ENCODE measurements at regions not wholly inside any gene's neighbourhood (a gene's known extent, or its start where the extent isn't known, plus 50 kb on each side); places are given as distances from the start of the nearest gene placed in this dataset.

DNA sequence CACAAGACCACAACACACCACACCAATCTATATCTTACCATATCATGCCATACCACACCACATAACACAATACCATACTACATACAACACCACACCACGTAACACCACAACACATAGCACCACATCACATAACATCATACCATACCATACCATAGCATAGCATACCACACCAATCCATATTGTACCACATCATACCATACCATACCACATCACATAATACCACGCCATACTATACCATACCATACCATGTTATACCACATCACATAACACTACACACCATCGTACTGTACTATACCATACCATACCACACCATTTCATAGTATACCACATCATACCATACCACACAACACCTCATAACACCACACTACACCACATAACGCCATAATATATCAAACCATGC lies 335.2 kb upstream of the VWC2 start:
- no peaks in the 10 kb centered on the region for H3K36me3 ChIP-seq (ENCODE audit: insufficient read depth, low read length)
- TF ChIP-seq, protein P1, sequence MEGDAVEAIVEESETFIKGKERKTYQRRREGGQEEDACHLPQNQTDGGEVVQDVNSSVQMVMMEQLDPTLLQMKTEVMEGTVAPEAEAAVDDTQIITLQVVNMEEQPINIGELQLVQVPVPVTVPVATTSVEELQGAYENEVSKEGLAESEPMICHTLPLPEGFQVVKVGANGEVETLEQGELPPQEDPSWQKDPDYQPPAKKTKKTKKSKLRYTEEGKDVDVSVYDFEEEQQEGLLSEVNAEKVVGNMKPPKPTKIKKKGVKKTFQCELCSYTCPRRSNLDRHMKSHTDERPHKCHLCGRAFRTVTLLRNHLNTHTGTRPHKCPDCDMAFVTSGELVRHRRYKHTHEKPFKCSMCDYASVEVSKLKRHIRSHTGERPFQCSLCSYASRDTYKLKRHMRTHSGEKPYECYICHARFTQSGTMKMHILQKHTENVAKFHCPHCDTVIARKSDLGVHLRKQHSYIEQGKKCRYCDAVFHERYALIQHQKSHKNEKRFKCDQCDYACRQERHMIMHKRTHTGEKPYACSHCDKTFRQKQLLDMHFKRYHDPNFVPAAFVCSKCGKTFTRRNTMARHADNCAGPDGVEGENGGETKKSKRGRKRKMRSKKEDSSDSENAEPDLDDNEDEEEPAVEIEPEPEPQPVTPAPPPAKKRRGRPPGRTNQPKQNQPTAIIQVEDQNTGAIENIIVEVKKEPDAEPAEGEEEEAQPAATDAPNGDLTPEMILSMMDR (IDR thresholded peaks at IDR 0.05; ENCODE audit: low read length) = no peak
- no peak for TF ChIP-seq EZH2 (IDR thresholded peaks at IDR 0.05; ENCODE audit: borderline replicate concordance, low read length)
- H3K27me3 ChIP-seq (ENCODE audit: insufficient read depth, low read length) = no peaks in the 10 kb centered on the region
- no peaks in the 10 kb centered on the region for H3K4me1 ChIP-seq (ENCODE audit: insufficient read depth, low read length, severe bottlenecking)
- no peak overlapping the region for H3K4me2 ChIP-seq (ENCODE audit: low read length)
- H3K27ac ChIP-seq (ENCODE audit: low read depth, low read length, poor library complexity, severe bottlenecking) = no peak overlapping the region
- H3K4me3 ChIP-seq (ENCODE audit: low read depth, low read length, poor library complexity, severe bottlenecking) = no peak overlapping the region
- no peaks in the 10 kb centered on the region for H3F3A ChIP-seq (ENCODE audit: insufficient read depth, low read length)
- H3K9me2 ChIP-seq (ENCODE audit: low read depth, low read length) = no peaks in the 10 kb centered on the region
- no peaks in the 10 kb centered on the region for H3K9me3 ChIP-seq (ENCODE audit: low read length)
- H2AFZ ChIP-seq (ENCODE audit: low read length) = no peak overlapping the region
- H3K79me2 ChIP-seq (ENCODE audit: insufficient read depth, low read length) = no peaks in the 10 kb centered on the region
- H4K20me1 ChIP-seq (ENCODE audit: insufficient read depth, low read length) = no peaks in the 10 kb centered on the region
- no peak overlapping the region for H3K9ac ChIP-seq (ENCODE audit: low read length)

DNA sequence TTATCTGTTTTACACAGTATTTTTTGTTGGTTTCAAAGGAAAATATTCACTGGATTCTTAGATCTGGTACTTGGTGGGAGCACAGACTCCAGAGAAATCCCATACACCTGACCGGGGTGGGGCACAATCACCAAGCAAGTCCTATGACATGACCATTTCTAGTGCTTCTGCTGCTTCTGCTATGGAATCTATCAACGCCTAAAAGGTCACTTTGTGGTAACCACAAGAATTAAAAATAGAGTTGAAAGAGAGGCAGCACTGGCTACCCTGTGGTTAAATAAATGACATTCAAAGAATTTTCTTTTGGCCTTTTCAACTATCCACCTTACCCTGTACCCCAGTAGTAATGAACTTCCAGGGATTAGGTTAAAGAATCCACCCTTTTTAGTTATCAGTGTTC lies 329.9 kb upstream of the VWC2 start:
- Histone ChIP-seq H3K36me3 (ENCODE audit: insufficient read depth, low read length) (no peaks in the 10 kb centered on the region), H2AFZ (ENCODE audit: low read length) (no peak overlapping the region), H3F3A (ENCODE audit: insufficient read depth, low read length) (no peaks in the 10 kb centered on the region), H3K4me1 (ENCODE audit: insufficient read depth, low read length, severe bottlenecking) (peaks cover 4% of the 10 kb centered on the region), H3K9me2 (ENCODE audit: low read depth, low read length) (no peaks in the 10 kb centered on the region), H3K27me3 (ENCODE audit: insufficient read depth, low read length) (no peaks in the 10 kb centered on the region), H3K4me3 (ENCODE audit: low read depth, low read length, poor library complexity, severe bottlenecking) (no peak overlapping the region), H3K9me3 (ENCODE audit: low read length) (no peaks in the 10 kb centered on the region), H4K20me1 (ENCODE audit: insufficient read depth, low read length) (no peaks in the 10 kb centered on the region), H3K4me2 (ENCODE audit: low read length) (no peak overlapping the region), H3K27ac (ENCODE audit: low read depth, low read length, poor library complexity, severe bottlenecking) (no peak overlapping the region), H3K9ac (ENCODE audit: low read length) (no peak overlapping the region), H3K79me2 (ENCODE audit: insufficient read depth, low read length) (no peaks in the 10 kb centered on the region)
- TF ChIP-seq EZH2 (IDR thresholded peaks at IDR 0.05; ENCODE audit: borderline replicate concordance, low read length) = no peak
- TF ChIP-seq, protein P1 (IDR thresholded peaks at IDR 0.05; ENCODE audit: low read length) = no peak

DNA sequence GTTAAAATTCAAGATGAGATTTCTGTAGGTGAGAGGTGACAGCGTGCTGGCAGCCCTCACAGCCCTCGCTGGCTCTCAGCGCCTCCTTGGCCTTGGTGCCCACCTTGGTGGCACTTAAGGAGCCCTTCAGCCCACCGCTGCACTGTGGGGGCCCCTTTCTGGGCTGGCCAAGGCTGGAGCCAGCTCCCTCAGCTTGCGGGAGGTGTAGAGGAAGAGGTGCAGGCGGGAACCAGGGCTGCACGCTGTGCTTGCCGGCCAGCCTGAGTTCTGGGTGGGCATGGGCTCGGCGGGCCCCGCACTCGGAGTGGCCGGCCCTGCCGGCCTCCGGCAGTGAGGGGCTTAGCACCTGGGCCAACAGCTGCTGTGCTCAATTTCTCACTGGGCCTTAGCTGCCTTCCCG lies 320.0 kb upstream of the VWC2 start:
- Histone ChIP-seq H3K9ac (ENCODE audit: low read length) (no peak overlapping the region), H3K79me2 (ENCODE audit: insufficient read depth, low read length) (no peaks in the 10 kb centered on the region), H3K36me3 (ENCODE audit: insufficient read depth, low read length) (no peaks in the 10 kb centered on the region), H3K27me3 (ENCODE audit: insufficient read depth, low read length) (no peaks in the 10 kb centered on the region), H3K4me2 (ENCODE audit: low read length) (no peak overlapping the region), H2AFZ (ENCODE audit: low read length) (no peak overlapping the region), H3K4me1 (ENCODE audit: insufficient read depth, low read length, severe bottlenecking) (no peaks in the 10 kb centered on the region), H4K20me1 (ENCODE audit: insufficient read depth, low read length) (no peaks in the 10 kb centered on the region), H3K9me3 (ENCODE audit: low read length) (no peaks in the 10 kb centered on the region), H3F3A (ENCODE audit: insufficient read depth, low read length) (no peaks in the 10 kb centered on the region), H3K4me3 (ENCODE audit: low read depth, low read length, poor library complexity, severe bottlenecking) (no peak overlapping the region), H3K27ac (ENCODE audit: low read depth, low read length, poor library complexity, severe bottlenecking) (no peak overlapping the region), H3K9me2 (ENCODE audit: low read depth, low read length) (no peaks in the 10 kb centered on the region)
- no peak for TF ChIP-seq EZH2 (IDR thresholded peaks at IDR 0.05; ENCODE audit: borderline replicate concordance, low read length)
- TF ChIP-seq, protein P1 (IDR thresholded peaks at IDR 0.05; ENCODE audit: low read length) = no peak

Measured in OCI-LY1 (cell line).